ENCODE measurements at regions not wholly inside any gene's neighbourhood (a gene's known extent, or its start where the extent isn't known, plus 50 kb on each side); places are given as distances from the start of the nearest gene placed in this dataset.

- Histone ChIP-seq H3K9ac (no peak overlapping the region), H3K79me2 (ENCODE audit: low read depth) (no peaks in the 10 kb centered on the region)
These were observed 115.6 kb downstream of the FANCF start for GRCh38 chr11:22510010-22510409.

DNA sequence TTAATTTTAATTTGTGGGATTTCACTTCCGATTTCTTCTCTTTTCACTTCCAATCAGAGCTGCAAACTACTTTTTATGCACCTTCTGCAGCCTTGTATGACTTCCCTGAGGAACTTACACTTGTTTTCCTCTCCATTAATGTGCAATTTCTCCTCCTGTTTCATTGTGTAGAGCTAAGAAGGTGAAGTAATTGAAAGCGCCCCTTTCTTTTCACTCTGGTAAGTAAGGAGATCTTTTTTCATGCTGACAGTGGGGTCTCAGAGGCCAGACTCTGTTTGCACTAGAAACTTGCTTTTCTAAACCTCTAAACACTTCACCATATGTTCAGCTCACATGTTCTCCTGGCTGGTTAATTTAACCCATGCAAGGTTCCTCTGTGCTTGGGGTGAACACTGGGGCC is 117.0 kb downstream of the FANCF start:
- Histone ChIP-seq H3K36me3 (no peaks in the 10 kb centered on the region), H3K79me2 (ENCODE audit: low read depth) (no peaks in the 10 kb centered on the region), H3F3A (ENCODE audit: low read depth) (peaks cover 9% of the 10 kb centered on the region), H3K4me1 (peaks cover 19% of the 10 kb centered on the region), H3K27ac (peak overlapping the region; percentile 74), H2AFZ (replicated peaks) (peak overlapping the region; percentile 40), H3K4me2 (peak overlapping the region; percentile 71), H3K4me3 (peak overlapping the region; percentile 14), H3K27me3 (no peaks in the 10 kb centered on the region), H3K9ac (no peak overlapping the region), H4K20me1 (ENCODE audit: low read depth) (no peaks in the 10 kb centered on the region), H3K9me3 (ENCODE audit: low read depth) (no peaks in the 10 kb centered on the region)
- TF ChIP-seq EZH2 (IDR thresholded peaks at IDR 0.05) (no peak), EZH2phosphoT487 (IDR thresholded peaks at IDR 0.05) (no peak), CTCF (IDR thresholded peaks at IDR 0.05) (no peak)
- H3K27me3 Mint-ChIP-seq (ENCODE audit: insufficient read depth, low read depth), result no peaks in the 10 kb centered on the region
- no peaks in the 10 kb centered on the region for H3K36me3 Mint-ChIP-seq
- peaks cover 42% of the 10 kb centered on the region for H3K4me1 Mint-ChIP-seq
- peak; percentile 61 for DNase-seq (ENCODE audit: low spot score)
- peak overlapping the region; percentile 86 for H3K27ac Mint-ChIP-seq
- peak overlapping the region; percentile 36 for H3K4me3 Mint-ChIP-seq
- peaks cover 1% of the 10 kb centered on the region for H3K9me3 Mint-ChIP-seq

More at GRCh38 chr11:22510010-22510409, 115.6 kb downstream of the FANCF start:
- Histone ChIP-seq H3K9me3 (ENCODE audit: low read depth) (no peaks in the 10 kb centered on the region), H3K4me2 (no peak overlapping the region), H3K36me3 (no peaks in the 10 kb centered on the region), H3K27me3 (no peaks in the 10 kb centered on the region), H3K4me1 (peaks cover 19% of the 10 kb centered on the region), H3K4me3 (no peak overlapping the region), H3F3A (ENCODE audit: low read depth) (peaks cover 9% of the 10 kb centered on the region), H4K20me1 (ENCODE audit: low read depth) (no peaks in the 10 kb centered on the region), H2AFZ (replicated peaks) (peak overlapping the region; percentile 10), H3K27ac (no peak overlapping the region)
- Mint-ChIP-seq H3K27me3 (ENCODE audit: insufficient read depth, low read depth) (peaks cover 2% of the 10 kb centered on the region), H3K4me1 (peaks cover 42% of the 10 kb centered on the region), H3K9me3 (peaks cover 3% of the 10 kb centered on the region), H3K4me3 (no peak overlapping the region), H3K27ac (no peak overlapping the region), H3K36me3 (no peaks in the 10 kb centered on the region)
- DNase-seq (ENCODE audit: low spot score), result no peak
- TF ChIP-seq EZH2phosphoT487 (IDR thresholded peaks at IDR 0.05) (no peak), EZH2 (IDR thresholded peaks at IDR 0.05) (no peak), CTCF (IDR thresholded peaks at IDR 0.05) (no peak)

DNA sequence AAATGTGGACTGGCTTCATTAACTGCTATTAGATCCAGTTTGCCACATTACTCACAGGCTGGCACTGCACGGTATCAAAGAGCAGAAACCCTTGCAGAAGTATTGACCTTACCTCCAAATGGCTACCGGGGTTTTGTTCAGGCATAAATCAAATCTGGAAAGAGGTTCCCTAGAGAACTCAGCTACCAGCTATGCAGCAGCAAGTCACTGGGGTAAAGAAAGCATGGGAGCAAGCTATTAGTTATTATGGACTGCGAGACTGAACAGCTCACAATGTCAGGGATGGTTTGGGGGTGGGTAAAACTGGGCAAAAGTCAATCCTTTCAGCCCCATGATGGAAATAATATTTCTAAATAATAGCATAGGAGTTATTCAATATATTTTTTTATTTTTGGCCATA is 128.1 kb downstream of the FANCF start:
- Mint-ChIP-seq H3K27me3 (ENCODE audit: insufficient read depth, low read depth) (peaks cover 2% of the 10 kb centered on the region), H3K36me3 (no peaks in the 10 kb centered on the region), H3K4me1 (peaks cover 4% of the 10 kb centered on the region), H3K9me3 (peaks cover under 1% of the 10 kb centered on the region), H3K27ac (no peak overlapping the region), H3K4me3 (no peak overlapping the region)
- Histone ChIP-seq H3K4me1 (no peaks in the 10 kb centered on the region), H3K79me2 (ENCODE audit: low read depth) (no peaks in the 10 kb centered on the region), H2AFZ (replicated peaks) (no peak overlapping the region), H3K27ac (no peak overlapping the region), H3K4me3 (no peak overlapping the region), H3K9ac (no peak overlapping the region), H3K27me3 (no peaks in the 10 kb centered on the region), H4K20me1 (ENCODE audit: low read depth) (no peaks in the 10 kb centered on the region), H3F3A (ENCODE audit: low read depth) (no peaks in the 10 kb centered on the region), H3K36me3 (no peaks in the 10 kb centered on the region), H3K4me2 (no peak overlapping the region), H3K9me3 (ENCODE audit: low read depth) (no peaks in the 10 kb centered on the region)
- DNase-seq (ENCODE audit: low spot score), result no peak
- TF ChIP-seq CTCF (IDR thresholded peaks at IDR 0.05) (no peak), EZH2 (IDR thresholded peaks at IDR 0.05) (no peak), EZH2phosphoT487 (IDR thresholded peaks at IDR 0.05) (no peak)

All from neural progenitor cell (in vitro differentiated cells).